ENCODE measurements at regions not wholly inside any gene's neighbourhood (a gene's known extent, or its start where the extent isn't known, plus 50 kb on each side); places are given as distances from the start of the nearest gene placed in this dataset.

GRCh38 chr1:172774561-172774960 is 115.7 kb downstream of the FASLG start:
- H3K27me3 ChIP-seq (ENCODE audit: insufficient read depth, poor library complexity, severe bottlenecking): no peaks in the 10 kb centered on the region
- H3K27ac ChIP-seq (replicated peaks): no peak overlapping the region
- TF ChIP-seq SPI1 (IDR thresholded peaks at IDR 0.05; ENCODE audit: borderline replicate concordance, low read depth): no peak
- TF ChIP-seq REST (IDR thresholded peaks at IDR 0.05; ENCODE audit: insufficient replicate concordance, low read depth): no peak
- TF ChIP-seq CTCF (IDR thresholded peaks at IDR 0.05; ENCODE audit: insufficient read depth, low read length): no peak
- TF ChIP-seq POLR2AphosphoS5 (IDR thresholded peaks at IDR 0.05; ENCODE audit: low read depth): no peak
- no peak for TF ChIP-seq GABPA (IDR thresholded peaks at IDR 0.05; ENCODE audit: low read depth)
- H3K4me3 ChIP-seq (replicated peaks; ENCODE audit: insufficient read depth, low read length): no peak overlapping the region
- no peak for DNase-seq (ENCODE audit: low read depth in 1 of 2, low spot score in 1 of 2)

GRCh38 chr1:172775606-172776005 is 116.7 kb downstream of the FASLG start:
- H3K4me3 ChIP-seq (replicated peaks; ENCODE audit: insufficient read depth, low read length): no peak overlapping the region
- DNase-seq (ENCODE audit: low read depth in 1 of 2, low spot score in 1 of 2): no peak
- no peak for TF ChIP-seq SPI1 (IDR thresholded peaks at IDR 0.05; ENCODE audit: borderline replicate concordance, low read depth)
- TF ChIP-seq POLR2AphosphoS5 (IDR thresholded peaks at IDR 0.05; ENCODE audit: low read depth): no peak
- no peak for TF ChIP-seq REST (IDR thresholded peaks at IDR 0.05; ENCODE audit: insufficient replicate concordance, low read depth)
- no peak for TF ChIP-seq CTCF (IDR thresholded peaks at IDR 0.05; ENCODE audit: insufficient read depth, low read length)
- no peak for TF ChIP-seq GABPA (IDR thresholded peaks at IDR 0.05; ENCODE audit: low read depth)
- H3K27me3 ChIP-seq (ENCODE audit: insufficient read depth, poor library complexity, severe bottlenecking): no peaks in the 10 kb centered on the region
- H3K27ac ChIP-seq (replicated peaks): no peak overlapping the region

GRCh38 chr1:172776071-172776470 is 117.2 kb downstream of the FASLG start:
- TF ChIP-seq REST (IDR thresholded peaks at IDR 0.05; ENCODE audit: insufficient replicate concordance, low read depth) (no peak), POLR2AphosphoS5 (IDR thresholded peaks at IDR 0.05; ENCODE audit: low read depth) (no peak), CTCF (IDR thresholded peaks at IDR 0.05; ENCODE audit: insufficient read depth, low read length) (no peak), GABPA (IDR thresholded peaks at IDR 0.05; ENCODE audit: low read depth) (no peak), SPI1 (IDR thresholded peaks at IDR 0.05; ENCODE audit: borderline replicate concordance, low read depth) (no peak)
- no peak for DNase-seq (ENCODE audit: low read depth in 1 of 2, low spot score in 1 of 2)

More at GRCh38 chr1:172776071-172776470, 117.2 kb downstream of the FASLG start:
- Histone ChIP-seq H3K27me3 (ENCODE audit: insufficient read depth, poor library complexity, severe bottlenecking) (no peaks in the 10 kb centered on the region), H3K27ac (replicated peaks) (no peak overlapping the region), H3K4me3 (replicated peaks; ENCODE audit: insufficient read depth, low read length) (no peak overlapping the region)
